ENCODE measurements at regions not wholly inside any gene's neighbourhood (a gene's known extent, or its start where the extent isn't known, plus 50 kb on each side); places are given as distances from the start of the nearest gene placed in this dataset.

GRCh38 chr18:28523758-28524475 is 347.0 kb upstream of the CDH2 start:
- DNase-seq (ENCODE audit: low read depth in 2 of 2), result no peak

- no peak for DNase-seq (ENCODE audit: low read depth in 2 of 2)
These were observed 345.3 kb upstream of the CDH2 start for GRCh38 chr18:28522236-28522635.

GRCh38 chr18:28519997-28520396 is 343.1 kb upstream of the CDH2 start:
- no peak for DNase-seq (ENCODE audit: low read depth in 2 of 2)

- DNase-seq (ENCODE audit: low read depth in 2 of 2), result no peak
These were observed 337.8 kb upstream of the CDH2 start for GRCh38 chr18:28514699-28515098.

- no peak for DNase-seq (ENCODE audit: low read depth in 2 of 2)
These were observed 335.4 kb upstream of the CDH2 start for GRCh38 chr18:28512357-28512756.

- no peak for DNase-seq (ENCODE audit: low read depth in 2 of 2)
These were observed 334.5 kb upstream of the CDH2 start for GRCh38 chr18:28511413-28511821.

GRCh38 chr18:28510210-28510609 is 333.3 kb upstream of the CDH2 start:
- no peak for DNase-seq (ENCODE audit: low read depth in 2 of 2)

GRCh38 chr18:28504066-28504465 is 327.1 kb upstream of the CDH2 start:
- no peak for DNase-seq (ENCODE audit: low read depth in 2 of 2)

GRCh38 chr18:28494151-28494550 is 317.2 kb upstream of the CDH2 start:
- peak; percentile 34 to 42 for DNase-seq (ENCODE audit: low read depth in 2 of 2)

GRCh38 chr18:28485918-28486317 is 309.0 kb upstream of the CDH2 start:
- DNase-seq (ENCODE audit: low read depth in 2 of 2), result no peak

- no peak for DNase-seq (ENCODE audit: low read depth in 2 of 2)
These were observed 308.4 kb upstream of the CDH2 start for GRCh38 chr18:28485210-28485801.

GRCh38 chr18:28478531-28478930 is 301.6 kb upstream of the CDH2 start:
- no peak for DNase-seq (ENCODE audit: low read depth in 2 of 2)

- no peak for DNase-seq (ENCODE audit: low read depth in 2 of 2)
These were observed 299.4 kb upstream of the CDH2 start for GRCh38 chr18:28476302-28476701.

- no peak for DNase-seq (ENCODE audit: low read depth in 2 of 2)
These were observed 293.0 kb upstream of the CDH2 start for GRCh38 chr18:28469946-28470345.

GRCh38 chr18:28468901-28469300 is 292.0 kb upstream of the CDH2 start:
- no peak for DNase-seq (ENCODE audit: low read depth in 2 of 2)

GRCh38 chr18:28466204-28466603 is 289.3 kb upstream of the CDH2 start:
- DNase-seq (ENCODE audit: low read depth in 2 of 2), result no peak

GRCh38 chr18:28459587-28459986 is 282.7 kb upstream of the CDH2 start:
- no peak for DNase-seq (ENCODE audit: low read depth in 2 of 2)

GRCh38 chr18:28458751-28459150 is 281.8 kb upstream of the CDH2 start:
- DNase-seq (ENCODE audit: low read depth in 2 of 2), result no peak

GRCh38 chr18:28457784-28458183 is 280.9 kb upstream of the CDH2 start:
- no peak for DNase-seq (ENCODE audit: low read depth in 2 of 2)

- no peak for DNase-seq (ENCODE audit: low read depth in 2 of 2)
These were observed 279.0 kb upstream of the CDH2 start for GRCh38 chr18:28455971-28456370.

- DNase-seq (ENCODE audit: low read depth in 2 of 2), result no peak
These were observed 262.9 kb upstream of the CDH2 start for GRCh38 chr18:28439870-28440269.

- no peak for DNase-seq (ENCODE audit: low read depth in 2 of 2)
These were observed 261.5 kb upstream of the CDH2 start for GRCh38 chr18:28438381-28438780.

GRCh38 chr18:28432339-28432738 is 255.4 kb upstream of the CDH2 start:
- DNase-seq (ENCODE audit: low read depth in 2 of 2), result no peak

GRCh38 chr18:28425886-28426285 is 249.0 kb upstream of the CDH2 start:
- no peak for DNase-seq (ENCODE audit: low read depth in 2 of 2)

Data from fibroblast of skin of left quadriceps (primary cell).